ENCODE measurements at regions not wholly inside any gene's neighbourhood (a gene's known extent, or its start where the extent isn't known, plus 50 kb on each side); places are given as distances from the start of the nearest gene placed in this dataset.

DNA sequence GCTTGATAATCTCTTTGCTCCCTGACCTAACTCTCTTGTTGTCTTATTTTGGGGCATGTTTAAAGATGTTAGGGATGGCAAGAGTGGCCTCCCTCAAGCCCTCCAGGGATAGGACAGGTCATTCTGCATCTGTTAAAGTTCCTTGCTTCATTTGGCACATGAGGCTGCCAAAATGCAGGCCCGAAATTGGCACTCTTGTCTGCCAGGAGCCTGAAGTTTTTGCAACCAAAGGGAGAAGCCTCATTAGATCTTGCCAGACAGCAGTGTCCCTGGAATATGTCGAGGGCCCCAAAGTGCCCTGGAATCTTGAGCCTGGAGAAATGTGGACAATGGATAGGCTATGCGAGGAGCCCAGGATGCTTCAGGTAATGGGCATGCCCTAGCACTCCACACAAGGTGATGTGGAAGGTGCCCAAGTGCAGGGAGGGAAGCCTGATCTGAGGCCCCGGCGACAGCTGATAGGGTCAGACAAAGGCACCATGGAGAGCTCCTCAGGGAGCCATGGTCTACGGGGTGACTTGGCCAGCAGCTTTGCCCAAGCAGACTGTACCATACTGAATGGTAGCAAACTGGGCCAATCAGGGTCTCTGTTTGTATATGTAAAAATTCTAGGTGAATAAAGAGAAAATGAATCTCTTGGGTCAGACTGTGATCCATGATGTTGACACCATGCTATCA is 173.0 kb upstream of the WSCD2 start:
- TF ChIP-seq, protein P1, sequence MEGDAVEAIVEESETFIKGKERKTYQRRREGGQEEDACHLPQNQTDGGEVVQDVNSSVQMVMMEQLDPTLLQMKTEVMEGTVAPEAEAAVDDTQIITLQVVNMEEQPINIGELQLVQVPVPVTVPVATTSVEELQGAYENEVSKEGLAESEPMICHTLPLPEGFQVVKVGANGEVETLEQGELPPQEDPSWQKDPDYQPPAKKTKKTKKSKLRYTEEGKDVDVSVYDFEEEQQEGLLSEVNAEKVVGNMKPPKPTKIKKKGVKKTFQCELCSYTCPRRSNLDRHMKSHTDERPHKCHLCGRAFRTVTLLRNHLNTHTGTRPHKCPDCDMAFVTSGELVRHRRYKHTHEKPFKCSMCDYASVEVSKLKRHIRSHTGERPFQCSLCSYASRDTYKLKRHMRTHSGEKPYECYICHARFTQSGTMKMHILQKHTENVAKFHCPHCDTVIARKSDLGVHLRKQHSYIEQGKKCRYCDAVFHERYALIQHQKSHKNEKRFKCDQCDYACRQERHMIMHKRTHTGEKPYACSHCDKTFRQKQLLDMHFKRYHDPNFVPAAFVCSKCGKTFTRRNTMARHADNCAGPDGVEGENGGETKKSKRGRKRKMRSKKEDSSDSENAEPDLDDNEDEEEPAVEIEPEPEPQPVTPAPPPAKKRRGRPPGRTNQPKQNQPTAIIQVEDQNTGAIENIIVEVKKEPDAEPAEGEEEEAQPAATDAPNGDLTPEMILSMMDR (IDR thresholded peaks at IDR 0.05; ENCODE audit: borderline replicate concordance, control extremely low read depth, extremely low read depth, insufficient read depth, missing control alignments) = no peak
- no peak for DNase-seq (ENCODE audit: low spot score)
- in situ Hi-C loops (cut with MboI; ENCODE audit: low sequenced_read_pairs, unreplicated experiment) = no loop called here

DNA sequence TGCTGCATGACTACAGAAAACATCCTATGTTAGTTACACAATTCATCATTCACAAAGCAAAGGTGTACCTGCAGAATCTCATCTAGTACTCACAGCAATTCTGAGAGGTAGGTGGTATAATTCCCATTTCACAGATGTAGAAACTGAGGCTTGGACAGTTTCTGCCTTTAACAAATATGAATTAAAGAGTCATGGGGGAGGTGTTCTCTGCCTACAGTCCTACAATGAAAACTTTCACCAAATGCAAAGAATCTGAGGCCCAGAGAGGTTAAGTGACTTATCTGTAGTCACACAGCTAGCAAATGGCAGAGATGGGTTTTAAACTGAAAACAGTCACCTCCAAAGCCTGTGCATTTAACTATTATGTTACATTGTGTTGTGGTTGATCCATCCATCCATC is 171.6 kb upstream of the WSCD2 start:
- no peak for DNase-seq (ENCODE audit: low spot score)
- TF ChIP-seq, protein P1 (IDR thresholded peaks at IDR 0.05; ENCODE audit: borderline replicate concordance, control extremely low read depth, extremely low read depth, insufficient read depth, missing control alignments) = no peak
- in situ Hi-C loops (cut with MboI; ENCODE audit: low sequenced_read_pairs, unreplicated experiment) = no loop called here

DNA sequence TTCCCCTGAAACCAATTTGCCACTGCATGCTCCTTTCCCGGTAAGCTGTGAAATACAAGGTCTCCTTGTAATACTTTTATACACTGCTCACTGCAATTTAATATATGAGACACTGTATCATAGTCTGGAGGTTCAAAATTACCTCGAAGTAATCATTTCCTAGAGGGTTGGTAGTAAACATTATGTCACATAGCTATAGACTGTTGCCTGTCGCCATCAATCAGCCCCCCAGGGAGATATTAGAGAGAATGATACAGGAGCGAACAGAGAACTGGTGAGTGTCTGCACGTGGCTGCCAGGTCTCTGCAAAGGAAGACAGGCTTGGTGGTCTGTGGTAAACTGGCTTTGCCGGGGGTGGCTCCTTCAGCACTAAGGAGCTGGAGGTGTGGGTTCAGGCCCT is 165.5 kb upstream of the WSCD2 start:
- in situ Hi-C loops (cut with MboI; ENCODE audit: low sequenced_read_pairs, unreplicated experiment) = no loop called here
- no peak for DNase-seq (ENCODE audit: low spot score)
- TF ChIP-seq, protein P1 (IDR thresholded peaks at IDR 0.05; ENCODE audit: borderline replicate concordance, control extremely low read depth, extremely low read depth, insufficient read depth, missing control alignments) = no peak

DNA sequence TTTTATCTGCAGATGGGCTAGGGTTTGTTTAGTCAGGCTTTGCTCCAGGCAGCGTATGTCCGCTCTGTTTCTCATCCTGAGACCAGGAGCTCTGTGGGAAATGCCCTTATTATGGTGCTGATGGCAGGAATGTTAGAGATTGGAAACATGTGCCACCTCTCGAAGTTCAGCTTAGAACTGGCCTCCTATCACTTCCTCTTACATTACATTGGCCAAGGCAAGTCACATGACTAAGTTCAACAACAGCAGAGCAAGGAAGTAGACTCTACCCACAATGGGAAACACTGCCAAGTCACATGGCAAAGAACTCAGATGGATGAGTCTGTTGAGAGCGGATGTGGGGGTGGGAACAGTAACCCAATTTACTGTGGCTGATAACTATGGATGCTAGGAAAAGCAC is 161.9 kb upstream of the WSCD2 start:
- in situ Hi-C loops (cut with MboI; ENCODE audit: low sequenced_read_pairs, unreplicated experiment) = no loop called here
- DNase-seq (ENCODE audit: low spot score) = no peak
- TF ChIP-seq, protein P1 (IDR thresholded peaks at IDR 0.05; ENCODE audit: borderline replicate concordance, control extremely low read depth, extremely low read depth, insufficient read depth, missing control alignments) = no peak

DNA sequence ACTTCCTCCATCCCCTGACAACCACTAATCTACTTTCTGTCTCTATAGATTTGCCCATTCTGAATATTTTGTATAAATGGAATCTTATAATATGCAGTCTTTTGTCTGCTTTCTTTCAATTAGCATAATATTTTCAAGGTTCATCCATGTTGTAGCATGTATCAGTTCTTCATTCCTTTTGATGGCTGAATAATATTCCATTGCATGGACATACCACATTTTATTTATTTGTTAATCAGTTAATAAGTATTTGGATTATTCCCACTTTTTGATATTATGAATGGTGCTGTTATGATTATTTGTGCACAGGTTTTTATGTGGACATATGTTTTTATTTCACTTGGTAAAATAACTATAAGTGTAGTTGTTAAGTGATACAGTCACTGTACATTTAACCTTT is 155.1 kb upstream of the WSCD2 start:
- TF ChIP-seq, protein P1 (IDR thresholded peaks at IDR 0.05; ENCODE audit: borderline replicate concordance, control extremely low read depth, extremely low read depth, insufficient read depth, missing control alignments) = no peak
- no peak for DNase-seq (ENCODE audit: low spot score)
- in situ Hi-C loops (cut with MboI; ENCODE audit: low sequenced_read_pairs, unreplicated experiment) = no loop called here

DNA sequence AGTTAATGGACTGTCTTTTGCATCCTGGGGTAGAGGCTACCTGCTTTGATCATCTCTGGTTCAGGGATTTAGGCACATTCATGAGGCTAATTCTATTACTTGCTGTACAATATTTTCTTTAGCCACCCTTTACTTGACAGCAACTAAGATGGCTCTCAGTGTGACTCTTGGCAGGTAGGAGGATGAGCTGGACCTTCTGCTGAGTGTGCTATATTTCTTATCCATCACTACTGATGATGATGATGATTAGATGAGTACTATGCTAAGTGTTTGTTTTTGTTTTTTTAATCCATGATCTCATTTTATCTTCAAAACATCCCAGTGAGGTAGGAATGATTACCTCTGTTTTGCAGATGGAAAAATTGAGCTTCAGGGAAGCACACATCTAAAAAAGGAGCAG is 152.8 kb upstream of the WSCD2 start:
- TF ChIP-seq, protein P1 (IDR thresholded peaks at IDR 0.05; ENCODE audit: borderline replicate concordance, control extremely low read depth, extremely low read depth, insufficient read depth, missing control alignments) = no peak
- no peak for DNase-seq (ENCODE audit: low spot score)
- in situ Hi-C loops (cut with MboI; ENCODE audit: low sequenced_read_pairs, unreplicated experiment) = no loop called here

All from GM13976 (cell line).